ENCODE measurements at regions not wholly inside any gene's neighbourhood (a gene's known extent, or its start where the extent isn't known, plus 50 kb on each side); places are given as distances from the start of the nearest gene placed in this dataset.
A peak's percentile ranks its signal among the peaks of the same experiment; 100 is the strongest.

- DNase-seq (ENCODE audit: low spot score), result no peak
These were observed 350.4 kb upstream of the B3GAT1 start for GRCh38 chr11:134762248-134763029.

- no peak for DNase-seq (ENCODE audit: low spot score)
These were observed 349.8 kb upstream of the B3GAT1 start for GRCh38 chr11:134761926-134762247.

- no peak for DNase-seq (ENCODE audit: low spot score)
These were observed 349.3 kb upstream of the B3GAT1 start for GRCh38 chr11:134761386-134761785.

GRCh38 chr11:134760957-134761356 is 348.9 kb upstream of the B3GAT1 start:
- no peak for DNase-seq (ENCODE audit: low spot score)

- peak; percentile 30 for DNase-seq (ENCODE audit: low spot score)
These were observed 348.3 kb upstream of the B3GAT1 start for GRCh38 chr11:134760299-134760698.

- peak; percentile 18 for DNase-seq (ENCODE audit: low spot score)
These were observed 347.8 kb upstream of the B3GAT1 start for GRCh38 chr11:134759855-134760254.

GRCh38 chr11:134759274-134759673 is 347.2 kb upstream of the B3GAT1 start:
- DNase-seq (ENCODE audit: low spot score), result peak; percentile 73

- no peak for DNase-seq (ENCODE audit: low spot score)
These were observed 346.4 kb upstream of the B3GAT1 start for GRCh38 chr11:134758342-134758931.

- no peak for DNase-seq (ENCODE audit: low spot score)
These were observed 345.6 kb upstream of the B3GAT1 start for GRCh38 chr11:134757633-134758032.

- no peak for DNase-seq (ENCODE audit: low spot score)
These were observed 344.9 kb upstream of the B3GAT1 start for GRCh38 chr11:134756811-134757540.

GRCh38 chr11:134755535-134755934 is 343.5 kb upstream of the B3GAT1 start:
- DNase-seq (ENCODE audit: low spot score), result no peak

GRCh38 chr11:134754521-134755198 is 342.6 kb upstream of the B3GAT1 start:
- DNase-seq (ENCODE audit: low spot score), result no peak

- DNase-seq (ENCODE audit: low spot score), result no peak
These were observed 341.9 kb upstream of the B3GAT1 start for GRCh38 chr11:134753771-134754520.

- DNase-seq (ENCODE audit: low spot score), result no peak
These were observed 341.1 kb upstream of the B3GAT1 start for GRCh38 chr11:134752964-134753770.

- DNase-seq (ENCODE audit: low spot score), result no peak
These were observed 340.5 kb upstream of the B3GAT1 start for GRCh38 chr11:134752526-134752925.

- no peak for DNase-seq (ENCODE audit: low spot score)
These were observed 339.7 kb upstream of the B3GAT1 start for GRCh38 chr11:134751766-134752165.

GRCh38 chr11:134751031-134751585 is 339.1 kb upstream of the B3GAT1 start:
- no peak for DNase-seq (ENCODE audit: low spot score)

GRCh38 chr11:134750619-134751018 is 338.6 kb upstream of the B3GAT1 start:
- no peak for DNase-seq (ENCODE audit: low spot score)

- no peak for DNase-seq (ENCODE audit: low spot score)
These were observed 337.2 kb upstream of the B3GAT1 start for GRCh38 chr11:134749040-134749839.

- DNase-seq (ENCODE audit: low spot score), result no peak
These were observed 334.6 kb upstream of the B3GAT1 start for GRCh38 chr11:134746609-134747008.

All from cerebellar cortex (tissue), 1 donor.